ENCODE measurements at regions not wholly inside any gene's neighbourhood (a gene's known extent, or its start where the extent isn't known, plus 50 kb on each side); places are given as distances from the start of the nearest gene placed in this dataset.

DNA sequence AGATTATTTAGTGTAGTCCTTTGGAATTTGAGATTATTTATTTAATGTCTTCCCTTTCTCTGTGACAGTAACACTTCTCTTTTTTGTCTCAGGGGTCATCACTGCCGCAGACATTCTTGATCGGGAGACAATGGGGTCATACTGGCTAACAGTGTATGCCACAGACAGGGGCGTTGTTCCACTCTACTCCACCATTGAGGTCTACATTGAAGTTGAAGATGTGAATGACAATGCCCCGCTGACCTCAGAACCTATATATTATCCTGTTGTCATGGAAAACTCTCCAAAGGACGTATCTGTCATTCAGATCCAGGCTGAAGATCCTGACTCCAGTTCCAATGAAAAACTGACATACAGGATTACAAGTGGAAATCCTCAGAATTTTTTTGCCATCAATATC, 299.9 kb downstream of the FAT3 start:
- no peak overlapping the region for H3K4me3 ChIP-seq
- Mint-ChIP-seq H3K27me3 (ENCODE audit: insufficient read depth, low read depth) (no peaks in the 10 kb centered on the region), H3K4me3 (no peak overlapping the region), H3K4me1 (peaks cover 24% of the 10 kb centered on the region), H3K36me3 (peaks cover 18% of the 10 kb centered on the region), H3K27ac (no peak overlapping the region), H3K9me3 (no peaks in the 10 kb centered on the region)
- H3K4me2 ChIP-seq, result no peak overlapping the region
- H2AFZ ChIP-seq (replicated peaks), result no peak overlapping the region
- no peaks in the 10 kb centered on the region for H4K20me1 ChIP-seq (ENCODE audit: low read depth)
- no peaks in the 10 kb centered on the region for H3K9me3 ChIP-seq (ENCODE audit: low read depth)
- no peaks in the 10 kb centered on the region for H3K27me3 ChIP-seq
- H3K27ac ChIP-seq, result no peak overlapping the region
- H3K79me2 ChIP-seq (ENCODE audit: low read depth), result no peaks in the 10 kb centered on the region
- no peaks in the 10 kb centered on the region for H3F3A ChIP-seq (ENCODE audit: low read depth)
- no peak for TF ChIP-seq EZH2phosphoT487 (IDR thresholded peaks at IDR 0.05)
- no peak for TF ChIP-seq EZH2 (IDR thresholded peaks at IDR 0.05)
- TF ChIP-seq, protein P1, sequence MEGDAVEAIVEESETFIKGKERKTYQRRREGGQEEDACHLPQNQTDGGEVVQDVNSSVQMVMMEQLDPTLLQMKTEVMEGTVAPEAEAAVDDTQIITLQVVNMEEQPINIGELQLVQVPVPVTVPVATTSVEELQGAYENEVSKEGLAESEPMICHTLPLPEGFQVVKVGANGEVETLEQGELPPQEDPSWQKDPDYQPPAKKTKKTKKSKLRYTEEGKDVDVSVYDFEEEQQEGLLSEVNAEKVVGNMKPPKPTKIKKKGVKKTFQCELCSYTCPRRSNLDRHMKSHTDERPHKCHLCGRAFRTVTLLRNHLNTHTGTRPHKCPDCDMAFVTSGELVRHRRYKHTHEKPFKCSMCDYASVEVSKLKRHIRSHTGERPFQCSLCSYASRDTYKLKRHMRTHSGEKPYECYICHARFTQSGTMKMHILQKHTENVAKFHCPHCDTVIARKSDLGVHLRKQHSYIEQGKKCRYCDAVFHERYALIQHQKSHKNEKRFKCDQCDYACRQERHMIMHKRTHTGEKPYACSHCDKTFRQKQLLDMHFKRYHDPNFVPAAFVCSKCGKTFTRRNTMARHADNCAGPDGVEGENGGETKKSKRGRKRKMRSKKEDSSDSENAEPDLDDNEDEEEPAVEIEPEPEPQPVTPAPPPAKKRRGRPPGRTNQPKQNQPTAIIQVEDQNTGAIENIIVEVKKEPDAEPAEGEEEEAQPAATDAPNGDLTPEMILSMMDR (IDR thresholded peaks at IDR 0.05), result no peak
- H3K9ac ChIP-seq, result no peak overlapping the region
- no peaks in the 10 kb centered on the region for H3K36me3 ChIP-seq
- no peaks in the 10 kb centered on the region for H3K4me1 ChIP-seq
- DNase-seq (ENCODE audit: low spot score), result no peak

DNA sequence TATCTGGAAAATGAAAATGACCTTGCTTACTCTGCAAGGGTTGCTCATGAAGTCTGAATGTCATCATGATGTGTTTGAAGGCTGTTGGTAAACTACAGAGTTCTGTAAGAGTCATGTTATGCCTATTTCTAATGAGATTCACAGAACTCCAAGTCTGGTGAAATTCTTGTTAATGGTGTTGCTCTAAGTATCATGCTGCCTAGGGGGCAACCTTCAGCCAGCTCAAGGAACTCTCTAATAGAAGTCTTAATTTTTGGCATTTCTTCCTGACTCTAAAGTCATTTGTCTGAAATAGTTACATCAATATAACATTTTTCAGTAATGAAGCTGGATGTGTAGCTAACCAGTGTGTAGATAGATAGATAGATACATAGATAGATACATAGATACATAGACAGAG, 302.8 kb downstream of the FAT3 start:
- H4K20me1 ChIP-seq (ENCODE audit: low read depth), result no peaks in the 10 kb centered on the region
- no peak for DNase-seq (ENCODE audit: low spot score)
- H3K9me3 ChIP-seq (ENCODE audit: low read depth), result no peaks in the 10 kb centered on the region
- no peaks in the 10 kb centered on the region for H3K36me3 ChIP-seq
- H2AFZ ChIP-seq (replicated peaks), result no peak overlapping the region
- H3K4me3 ChIP-seq, result no peak overlapping the region
- Mint-ChIP-seq H3K9me3 (no peaks in the 10 kb centered on the region), H3K4me1 (peaks cover 46% of the 10 kb centered on the region), H3K4me3 (no peak overlapping the region), H3K36me3 (peaks cover 18% of the 10 kb centered on the region), H3K27me3 (ENCODE audit: insufficient read depth, low read depth) (no peaks in the 10 kb centered on the region), H3K27ac (no peak overlapping the region)
- H3K27ac ChIP-seq, result no peak overlapping the region
- no peak overlapping the region for H3K9ac ChIP-seq
- no peaks in the 10 kb centered on the region for H3K27me3 ChIP-seq
- H3K4me2 ChIP-seq, result no peak overlapping the region
- H3F3A ChIP-seq (ENCODE audit: low read depth), result no peaks in the 10 kb centered on the region
- H3K79me2 ChIP-seq (ENCODE audit: low read depth), result no peaks in the 10 kb centered on the region
- H3K4me1 ChIP-seq, result peaks cover 9% of the 10 kb centered on the region
- TF ChIP-seq, protein P1 (IDR thresholded peaks at IDR 0.05), result no peak
- TF ChIP-seq EZH2 (IDR thresholded peaks at IDR 0.05) (no peak), EZH2phosphoT487 (IDR thresholded peaks at IDR 0.05) (no peak)

DNA sequence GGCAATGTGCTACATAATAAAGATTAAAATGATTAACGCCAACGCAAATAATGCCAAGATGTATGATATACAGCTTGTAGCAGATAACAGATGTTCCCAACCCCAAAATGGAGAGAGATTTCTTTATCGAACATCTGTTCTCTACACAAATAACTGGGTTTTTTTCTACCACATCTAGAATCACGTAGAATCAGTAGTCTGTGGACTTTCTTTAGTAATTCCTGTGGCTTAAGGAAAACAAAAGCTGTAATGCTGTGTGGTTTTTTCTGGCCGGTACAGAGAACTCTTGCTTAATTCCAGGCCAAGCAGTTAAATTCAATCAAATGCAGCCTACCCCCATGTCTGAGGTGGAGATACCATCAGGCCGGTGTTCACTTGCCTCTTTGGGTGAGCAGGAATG, 303.4 kb downstream of the FAT3 start:
- Histone ChIP-seq H3K4me1 (peaks cover 9% of the 10 kb centered on the region), H4K20me1 (ENCODE audit: low read depth) (no peaks in the 10 kb centered on the region), H2AFZ (replicated peaks) (no peak overlapping the region), H3K27me3 (no peaks in the 10 kb centered on the region), H3K27ac (no peak overlapping the region), H3F3A (ENCODE audit: low read depth) (no peaks in the 10 kb centered on the region), H3K79me2 (ENCODE audit: low read depth) (no peaks in the 10 kb centered on the region), H3K9ac (no peak overlapping the region), H3K9me3 (ENCODE audit: low read depth) (no peaks in the 10 kb centered on the region), H3K36me3 (no peaks in the 10 kb centered on the region), H3K4me2 (no peak overlapping the region), H3K4me3 (no peak overlapping the region)
- peaks cover 46% of the 10 kb centered on the region for H3K4me1 Mint-ChIP-seq
- H3K27me3 Mint-ChIP-seq (ENCODE audit: insufficient read depth, low read depth), result no peaks in the 10 kb centered on the region
- no peak overlapping the region for H3K4me3 Mint-ChIP-seq
- peaks cover 18% of the 10 kb centered on the region for H3K36me3 Mint-ChIP-seq
- no peak for DNase-seq (ENCODE audit: low spot score)
- TF ChIP-seq, protein P1 (IDR thresholded peaks at IDR 0.05), result no peak
- TF ChIP-seq EZH2phosphoT487 (IDR thresholded peaks at IDR 0.05) (no peak), EZH2 (IDR thresholded peaks at IDR 0.05) (no peak)
- H3K27ac Mint-ChIP-seq, result no peak overlapping the region
- no peaks in the 10 kb centered on the region for H3K9me3 Mint-ChIP-seq
